ENCODE measurements at regions not wholly inside any gene's neighbourhood (a gene's known extent, or its start where the extent isn't known, plus 50 kb on each side); places are given as distances from the start of the nearest gene placed in this dataset.
A peak's percentile ranks its signal among the peaks of the same experiment; 100 is the strongest.

DNA sequence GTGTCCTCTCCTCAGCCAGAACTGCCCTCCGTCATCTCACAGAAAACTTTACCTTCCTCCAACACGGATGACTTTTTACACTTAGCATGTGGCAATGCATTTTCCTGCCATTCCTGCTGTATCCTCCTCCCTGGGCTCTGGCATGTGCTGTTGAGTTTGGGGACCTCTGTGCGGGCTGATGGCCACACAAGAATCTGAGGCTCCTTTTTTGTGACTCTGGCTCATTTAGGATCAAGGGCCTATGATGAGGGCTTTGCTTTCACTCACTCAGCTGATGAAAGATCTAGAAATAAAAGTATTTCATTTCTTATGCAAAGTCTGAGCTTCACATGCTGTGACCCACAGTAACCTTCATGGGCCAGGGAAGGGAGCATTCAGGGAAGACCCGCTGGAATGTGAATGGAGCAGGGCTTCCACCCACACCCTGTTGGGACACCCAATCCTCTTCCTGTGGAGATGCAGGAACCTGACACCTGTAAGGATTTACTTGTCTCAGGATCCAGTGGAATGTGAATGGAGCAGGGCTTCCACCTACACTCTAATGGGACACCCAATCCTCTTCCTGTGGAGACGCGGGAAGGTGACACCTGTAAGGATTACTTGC is 500.3 kb upstream of the MKI67 start:
- no peak for DNase-seq (ENCODE audit: low read depth, low spot score)

DNA sequence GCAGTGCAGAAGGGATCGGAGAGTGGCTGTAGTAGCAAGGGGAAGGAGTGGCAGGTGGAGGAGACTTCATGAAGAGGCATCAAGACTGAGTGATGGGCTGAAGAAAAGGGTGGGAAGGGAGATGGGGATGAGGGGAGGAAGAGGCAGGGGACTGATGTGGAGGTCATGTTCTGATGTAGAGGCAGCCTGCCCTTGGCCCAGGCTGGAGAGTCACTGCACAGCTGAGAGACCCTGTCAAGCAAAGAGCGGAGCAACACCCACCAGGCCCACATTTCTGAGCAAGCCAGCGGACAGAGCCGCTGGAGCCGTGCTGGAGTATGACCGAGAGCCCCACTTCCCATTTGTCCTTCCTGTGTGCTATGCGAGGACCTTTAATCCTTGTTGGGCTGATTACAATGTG is 501.6 kb upstream of the MKI67 start:
- DNase-seq (ENCODE audit: low read depth, low spot score), result no peak
- H3K27me3 Mint-ChIP-seq (ENCODE audit: low read depth), result peaks cover under 1% of the 10 kb centered on the region
- H3K4me3 Mint-ChIP-seq, result no peak overlapping the region
- TF ChIP-seq, protein P1, sequence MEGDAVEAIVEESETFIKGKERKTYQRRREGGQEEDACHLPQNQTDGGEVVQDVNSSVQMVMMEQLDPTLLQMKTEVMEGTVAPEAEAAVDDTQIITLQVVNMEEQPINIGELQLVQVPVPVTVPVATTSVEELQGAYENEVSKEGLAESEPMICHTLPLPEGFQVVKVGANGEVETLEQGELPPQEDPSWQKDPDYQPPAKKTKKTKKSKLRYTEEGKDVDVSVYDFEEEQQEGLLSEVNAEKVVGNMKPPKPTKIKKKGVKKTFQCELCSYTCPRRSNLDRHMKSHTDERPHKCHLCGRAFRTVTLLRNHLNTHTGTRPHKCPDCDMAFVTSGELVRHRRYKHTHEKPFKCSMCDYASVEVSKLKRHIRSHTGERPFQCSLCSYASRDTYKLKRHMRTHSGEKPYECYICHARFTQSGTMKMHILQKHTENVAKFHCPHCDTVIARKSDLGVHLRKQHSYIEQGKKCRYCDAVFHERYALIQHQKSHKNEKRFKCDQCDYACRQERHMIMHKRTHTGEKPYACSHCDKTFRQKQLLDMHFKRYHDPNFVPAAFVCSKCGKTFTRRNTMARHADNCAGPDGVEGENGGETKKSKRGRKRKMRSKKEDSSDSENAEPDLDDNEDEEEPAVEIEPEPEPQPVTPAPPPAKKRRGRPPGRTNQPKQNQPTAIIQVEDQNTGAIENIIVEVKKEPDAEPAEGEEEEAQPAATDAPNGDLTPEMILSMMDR (conservative IDR thresholded peaks at IDR 0.05), result no peak
- no peaks in the 10 kb centered on the region for H3K9me3 Mint-ChIP-seq
- H3K36me3 Mint-ChIP-seq (ENCODE audit: low read depth), result no peaks in the 10 kb centered on the region
- peak overlapping the region; percentile 19 for H3K27ac Mint-ChIP-seq (ENCODE audit: unreplicated experiment)
- peaks cover 55% of the 10 kb centered on the region for H3K4me1 Mint-ChIP-seq

More for the DNA sequence above, 500.3 kb upstream of the MKI67 start:
- H3K4me1 Mint-ChIP-seq, result peaks cover 54% of the 10 kb centered on the region
- H3K4me3 Mint-ChIP-seq, result no peak overlapping the region
- H3K27me3 Mint-ChIP-seq (ENCODE audit: low read depth), result peaks cover 3% of the 10 kb centered on the region
- no peaks in the 10 kb centered on the region for H3K9me3 Mint-ChIP-seq
- TF ChIP-seq, protein P1 (conservative IDR thresholded peaks at IDR 0.05), result no peak
- peak overlapping the region; percentile 10 for H3K27ac Mint-ChIP-seq (ENCODE audit: unreplicated experiment)
- H3K36me3 Mint-ChIP-seq (ENCODE audit: low read depth), result no peaks in the 10 kb centered on the region

DNA sequence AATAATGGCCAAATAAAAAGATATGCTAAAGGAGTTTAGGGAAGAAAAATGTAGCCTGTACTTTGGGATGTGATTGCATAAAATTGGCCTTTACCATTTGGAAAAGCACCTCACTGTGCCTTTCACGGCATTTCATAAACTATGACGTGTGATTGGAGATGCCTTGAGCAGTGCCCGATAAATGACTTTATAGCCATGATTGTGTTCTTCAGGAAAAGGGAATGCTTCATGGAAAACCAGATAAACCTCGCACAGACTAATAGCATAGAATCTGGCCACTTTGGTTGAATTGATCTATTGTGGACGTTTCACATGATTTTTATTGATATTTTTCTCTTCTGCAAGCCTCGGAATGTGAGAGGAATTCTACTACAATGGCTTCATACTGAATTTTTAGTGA is 502.0 kb upstream of the MKI67 start:
- H3K27ac Mint-ChIP-seq (ENCODE audit: unreplicated experiment), result no peak overlapping the region
- peaks cover 50% of the 10 kb centered on the region for H3K4me1 Mint-ChIP-seq
- no peaks in the 10 kb centered on the region for H3K9me3 Mint-ChIP-seq
- TF ChIP-seq, protein P1 (conservative IDR thresholded peaks at IDR 0.05), result no peak
- no peak overlapping the region for H3K4me3 Mint-ChIP-seq
- no peaks in the 10 kb centered on the region for H3K27me3 Mint-ChIP-seq (ENCODE audit: low read depth)
- no peaks in the 10 kb centered on the region for H3K36me3 Mint-ChIP-seq (ENCODE audit: low read depth)
- DNase-seq (ENCODE audit: low read depth, low spot score), result no peak

DNA sequence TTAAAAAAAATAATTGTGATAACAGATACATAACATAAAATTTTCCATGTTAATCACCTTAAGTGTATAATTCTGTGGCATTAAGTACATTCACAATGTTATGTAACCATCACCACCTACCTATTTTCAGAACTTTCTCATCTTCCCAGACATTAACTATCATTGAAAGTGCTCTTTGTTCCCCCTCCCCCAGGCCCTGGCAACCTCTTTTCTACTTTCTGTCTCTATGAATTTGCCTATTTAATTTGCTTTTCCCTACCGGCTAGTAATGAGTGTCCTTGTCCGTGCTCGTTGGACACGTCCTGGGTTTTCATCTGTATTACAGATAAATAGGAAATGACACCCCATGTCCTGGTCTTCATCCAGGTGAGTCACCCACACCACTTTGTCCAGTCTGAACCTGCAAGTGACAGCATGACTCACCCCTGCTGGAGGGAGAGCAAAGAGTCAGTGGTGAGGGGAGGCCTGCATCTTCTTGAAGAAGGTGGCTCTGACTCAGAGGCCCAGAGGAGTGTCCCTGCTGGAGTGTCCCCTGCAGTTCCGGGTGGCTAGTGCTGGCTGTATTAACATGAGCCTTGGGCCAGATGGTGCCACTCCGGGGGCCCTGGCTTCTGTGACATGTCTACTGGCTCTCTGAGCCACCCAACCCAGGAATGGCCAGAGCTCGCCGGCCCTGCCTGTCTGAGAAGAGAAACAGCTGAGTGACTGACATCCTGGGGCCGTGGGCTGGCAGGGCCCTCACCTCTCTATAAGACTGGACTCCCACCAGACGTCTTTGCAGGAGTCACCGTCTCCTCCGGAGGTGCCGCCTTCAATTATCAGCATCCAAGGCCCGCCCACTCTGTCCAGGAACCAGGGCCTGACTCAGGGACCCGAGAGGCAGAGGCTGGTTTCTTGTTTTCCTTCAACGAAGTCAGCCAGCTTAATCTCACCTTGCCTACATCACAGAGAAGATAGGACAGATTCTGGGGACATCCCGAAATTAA is 503.2 kb upstream of the MKI67 start:
- no peaks in the 10 kb centered on the region for H3K36me3 Mint-ChIP-seq (ENCODE audit: low read depth)
- no peaks in the 10 kb centered on the region for H3K9me3 Mint-ChIP-seq
- H3K27ac Mint-ChIP-seq (ENCODE audit: unreplicated experiment), result no peak overlapping the region
- H3K4me1 Mint-ChIP-seq, result peaks cover 44% of the 10 kb centered on the region
- TF ChIP-seq, protein P1 (conservative IDR thresholded peaks at IDR 0.05), result no peak
- H3K27me3 Mint-ChIP-seq (ENCODE audit: low read depth), result no peaks in the 10 kb centered on the region
- no peak for DNase-seq (ENCODE audit: low read depth, low spot score)
- H3K4me3 Mint-ChIP-seq, result no peak overlapping the region

DNA sequence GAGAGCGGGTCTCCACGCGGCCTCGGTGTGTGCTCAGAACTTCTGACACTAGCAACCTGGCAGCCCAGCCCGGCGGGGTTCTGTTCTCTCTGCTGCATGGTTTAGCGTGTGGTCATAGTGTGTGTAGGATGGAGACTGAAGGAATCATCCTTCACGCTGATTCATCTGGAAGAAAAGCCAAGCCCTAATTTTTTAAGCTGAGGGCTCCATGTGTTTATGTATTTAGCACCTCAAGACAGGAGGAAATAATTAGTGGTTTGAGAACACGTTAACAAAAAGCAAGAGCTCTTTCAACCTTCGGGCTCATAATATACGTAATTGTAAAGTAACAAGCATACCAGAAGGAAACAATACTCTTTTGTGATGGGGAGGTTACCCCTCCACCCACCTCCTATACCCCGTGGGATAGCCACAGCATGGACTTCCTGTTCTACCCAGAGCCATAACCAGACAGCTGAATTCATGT is 504.6 kb upstream of the MKI67 start:
- H3K27ac Mint-ChIP-seq (ENCODE audit: unreplicated experiment), result peak overlapping the region; percentile 45
- H3K27me3 Mint-ChIP-seq (ENCODE audit: low read depth), result no peaks in the 10 kb centered on the region
- DNase-seq (ENCODE audit: low read depth, low spot score), result no peak
- no peaks in the 10 kb centered on the region for H3K36me3 Mint-ChIP-seq (ENCODE audit: low read depth)
- no peak overlapping the region for H3K4me3 Mint-ChIP-seq
- TF ChIP-seq, protein P1 (conservative IDR thresholded peaks at IDR 0.05), result no peak
- no peaks in the 10 kb centered on the region for H3K9me3 Mint-ChIP-seq
- H3K4me1 Mint-ChIP-seq, result peaks cover 36% of the 10 kb centered on the region

Data from neural crest cell (in vitro differentiated cells).